ENCODE measurements at regions not wholly inside any gene's neighbourhood (a gene's known extent, or its start where the extent isn't known, plus 50 kb on each side); places are given as distances from the start of the nearest gene placed in this dataset.

GRCh38 chr10:111204838-111205237 lies 128.0 kb downstream of the ADRA2A start:
- no peak for DNase-seq

DNA sequence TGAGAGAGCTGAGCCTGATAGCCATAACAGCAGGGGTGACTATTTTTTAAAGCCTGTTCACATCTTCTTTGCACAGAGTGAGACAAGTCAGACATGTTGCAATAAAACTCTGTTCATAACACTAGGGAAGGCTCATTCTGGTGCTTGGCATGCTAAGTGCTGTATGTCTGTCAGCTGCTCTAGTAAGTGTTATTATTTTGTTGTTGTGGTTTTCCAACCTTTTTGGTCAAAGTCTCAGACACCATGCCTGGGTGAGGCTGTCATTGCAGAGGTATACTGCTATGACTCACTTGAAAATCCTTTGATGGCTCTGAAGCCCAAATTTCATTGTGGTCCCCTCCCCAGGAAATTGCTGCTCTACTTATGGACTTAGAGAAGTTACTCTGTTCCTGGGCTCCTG lies 129.7 kb downstream of the ADRA2A start:
- DNase-seq, result no peak

GRCh38 chr10:111207500-111207899 lies 130.7 kb downstream of the ADRA2A start:
- no peak for DNase-seq

- DNase-seq, result no peak
These were observed 132.1 kb downstream of the ADRA2A start for GRCh38 chr10:111208951-111209350.

DNA sequence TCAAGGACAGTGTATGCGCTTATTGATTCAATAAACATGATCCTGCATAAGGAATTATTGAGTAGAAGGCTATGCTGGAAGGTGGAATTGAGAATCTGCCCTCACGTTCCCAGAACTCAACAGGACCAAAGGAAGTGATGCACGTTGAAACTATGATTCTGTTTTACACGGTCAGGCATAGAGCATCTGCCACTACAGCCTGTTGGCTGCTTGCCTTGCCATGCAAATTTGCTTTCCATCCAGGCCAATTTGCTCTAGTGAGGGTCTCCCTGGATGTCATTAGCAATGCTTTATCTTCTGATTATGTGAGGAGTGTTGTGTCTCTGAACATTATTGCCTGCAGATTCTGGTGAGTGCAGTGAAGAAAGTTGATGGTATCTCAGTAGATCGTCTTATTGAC lies 132.9 kb downstream of the ADRA2A start:
- DNase-seq, result no peak

GRCh38 chr10:111211241-111211640 lies 134.4 kb downstream of the ADRA2A start:
- no peak for DNase-seq

DNA sequence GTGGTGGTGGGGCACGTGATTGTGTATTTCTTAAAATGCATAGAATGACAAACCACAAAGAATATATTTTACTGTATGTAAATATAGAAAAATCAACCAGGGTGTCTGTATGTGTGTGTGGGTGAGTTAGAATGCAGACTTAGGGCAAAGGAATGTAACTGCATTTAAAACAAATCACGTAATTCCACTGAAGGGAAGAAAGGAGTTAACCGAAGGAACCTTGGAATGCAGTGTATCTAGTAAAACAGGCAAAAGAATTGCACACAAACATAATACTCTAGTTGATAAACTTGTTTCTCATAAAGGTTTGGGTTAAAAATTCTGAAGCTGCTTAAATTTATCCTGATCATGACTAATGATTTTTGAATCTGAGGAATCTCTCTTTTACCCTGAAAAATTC lies 134.9 kb downstream of the ADRA2A start:
- peak; percentile 47 for DNase-seq

- DNase-seq, result no peak
These were observed 145.1 kb downstream of the ADRA2A start for GRCh38 chr10:111221682-111222480.

- no peak for DNase-seq
These were observed 146.1 kb downstream of the ADRA2A start for GRCh38 chr10:111222961-111223360.

DNA sequence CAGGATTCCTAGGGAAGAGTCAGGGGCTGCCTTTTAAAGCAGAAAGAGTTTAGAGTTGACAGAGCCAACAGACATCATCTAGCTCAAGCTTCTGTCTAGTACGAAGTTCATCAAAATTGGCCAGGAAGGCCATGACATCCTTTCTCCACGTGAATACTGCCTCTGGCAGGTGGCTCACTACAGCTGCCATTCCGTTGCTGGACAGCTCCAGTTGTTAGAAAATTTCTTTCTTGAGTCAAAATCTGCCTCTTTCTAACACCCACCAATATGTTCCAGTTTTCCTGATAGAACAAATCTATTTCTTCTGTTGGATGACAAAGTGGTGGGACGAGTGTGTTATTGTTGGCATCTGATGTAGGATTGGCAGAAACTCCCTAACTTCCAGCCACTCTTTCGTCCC lies 154.9 kb downstream of the ADRA2A start:
- DNase-seq, result no peak

GRCh38 chr10:111233439-111233838 lies 156.6 kb downstream of the ADRA2A start:
- no peak for DNase-seq

DNA sequence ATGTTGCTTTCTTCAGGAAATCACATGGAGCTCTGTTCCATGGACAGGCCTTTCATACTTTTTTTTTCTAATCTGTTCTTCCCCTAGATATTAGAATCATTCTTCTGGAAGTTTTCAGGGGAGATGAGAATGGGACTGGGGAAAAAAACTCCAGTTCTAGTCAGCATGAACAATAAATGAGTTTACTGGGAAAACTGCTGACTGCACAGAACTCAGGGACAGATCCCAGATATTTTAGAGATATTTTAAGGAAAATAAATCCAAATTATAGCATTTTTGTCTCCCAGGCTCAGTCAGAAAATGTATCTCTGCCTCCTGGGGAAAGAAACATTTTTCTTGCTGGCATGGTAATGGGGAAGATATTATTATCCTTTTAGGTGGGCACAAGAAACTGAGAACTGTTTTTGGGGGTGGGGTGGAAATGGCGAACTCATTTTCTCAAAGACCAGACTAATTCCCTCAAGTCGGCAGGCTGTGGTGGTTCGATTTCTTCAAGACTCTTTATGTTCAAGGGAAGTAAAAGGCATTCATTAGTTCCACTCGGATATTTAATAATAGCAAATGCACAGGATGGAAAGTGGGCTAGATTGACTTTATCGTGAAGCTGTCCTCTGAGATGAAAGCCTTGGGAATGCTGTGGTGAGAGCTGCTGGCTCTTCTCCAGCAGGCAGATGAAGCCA lies 157.5 kb downstream of the ADRA2A start:
- no peak for DNase-seq

DNA sequence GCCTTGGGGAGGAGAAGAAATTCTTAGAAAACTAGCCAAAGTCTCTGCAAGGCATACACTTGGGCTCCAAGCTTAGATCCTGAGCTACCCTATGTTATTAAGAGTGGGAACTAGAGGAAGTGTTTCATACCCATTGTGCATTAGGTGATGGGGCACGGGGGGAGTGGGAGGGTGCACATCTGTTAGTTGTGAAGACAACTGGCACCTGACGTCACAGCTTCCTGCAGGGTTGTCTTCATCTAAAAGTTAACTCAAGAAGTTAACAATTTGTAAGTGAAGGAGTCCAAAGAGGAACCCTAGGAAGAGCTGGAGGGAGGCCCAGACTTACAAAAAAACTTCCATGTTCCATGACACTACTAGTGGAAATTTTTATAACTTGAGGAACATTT lies 158.1 kb downstream of the ADRA2A start:
- DNase-seq, result no peak

DNA sequence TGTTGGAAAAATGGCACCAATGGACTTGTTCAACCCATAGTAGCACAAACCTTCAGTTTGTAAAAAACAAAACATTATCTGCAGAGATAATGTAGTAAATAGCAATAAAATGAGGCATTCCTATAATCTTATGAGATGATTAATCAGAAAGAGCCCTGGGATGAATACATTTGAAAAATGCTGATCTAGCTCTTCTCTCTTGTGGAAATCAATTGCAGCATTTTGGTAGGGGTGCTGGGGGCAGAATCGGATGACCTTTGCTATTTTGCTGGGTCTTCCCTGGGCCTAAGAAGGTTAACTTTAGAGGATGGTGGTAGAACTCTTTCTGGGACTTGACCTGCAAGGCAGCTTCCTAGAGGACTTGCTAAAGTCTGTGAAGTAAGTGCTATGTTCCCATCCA lies 163.5 kb downstream of the ADRA2A start:
- DNase-seq, result no peak

DNA sequence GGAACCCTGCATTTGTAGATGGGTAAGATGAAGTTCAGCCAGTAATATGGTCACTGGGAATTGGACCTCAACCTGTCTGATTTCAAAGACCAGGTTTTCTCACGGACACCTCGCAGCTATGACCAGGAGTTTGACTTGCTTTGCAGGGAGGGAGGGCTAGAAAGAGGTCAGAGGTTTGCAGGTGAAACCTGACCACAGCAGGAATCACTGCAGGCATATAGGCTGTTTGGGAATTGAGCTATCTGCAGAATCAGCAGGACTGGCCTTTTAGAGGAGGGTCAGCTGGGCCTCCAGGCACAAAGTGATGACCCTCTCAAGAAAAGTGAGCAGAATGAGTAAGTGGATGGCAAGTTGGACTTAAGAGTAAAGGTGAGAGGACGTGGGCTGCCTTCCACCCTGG lies 166.3 kb downstream of the ADRA2A start:
- no peak for DNase-seq

DNA sequence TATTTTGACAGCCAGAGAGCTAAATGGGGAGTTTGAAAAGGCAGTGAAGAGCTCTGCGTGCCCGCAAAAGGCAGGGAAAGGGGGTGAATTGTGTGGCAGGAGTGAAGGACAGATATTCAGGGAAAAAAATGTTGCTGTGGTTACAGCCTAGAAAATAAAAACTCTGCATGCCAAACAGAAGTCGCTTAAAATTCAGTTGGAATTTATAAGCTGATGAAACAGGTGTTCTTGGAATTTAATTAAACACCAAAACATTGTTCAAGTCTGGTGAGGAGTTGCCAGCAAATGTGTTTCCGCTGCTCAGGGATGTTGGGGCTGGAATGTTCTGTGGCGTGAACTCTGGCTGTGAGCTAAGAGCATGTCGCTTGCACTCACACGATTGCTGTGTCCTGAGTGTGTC lies 169.3 kb downstream of the ADRA2A start:
- no peak for DNase-seq

DNA sequence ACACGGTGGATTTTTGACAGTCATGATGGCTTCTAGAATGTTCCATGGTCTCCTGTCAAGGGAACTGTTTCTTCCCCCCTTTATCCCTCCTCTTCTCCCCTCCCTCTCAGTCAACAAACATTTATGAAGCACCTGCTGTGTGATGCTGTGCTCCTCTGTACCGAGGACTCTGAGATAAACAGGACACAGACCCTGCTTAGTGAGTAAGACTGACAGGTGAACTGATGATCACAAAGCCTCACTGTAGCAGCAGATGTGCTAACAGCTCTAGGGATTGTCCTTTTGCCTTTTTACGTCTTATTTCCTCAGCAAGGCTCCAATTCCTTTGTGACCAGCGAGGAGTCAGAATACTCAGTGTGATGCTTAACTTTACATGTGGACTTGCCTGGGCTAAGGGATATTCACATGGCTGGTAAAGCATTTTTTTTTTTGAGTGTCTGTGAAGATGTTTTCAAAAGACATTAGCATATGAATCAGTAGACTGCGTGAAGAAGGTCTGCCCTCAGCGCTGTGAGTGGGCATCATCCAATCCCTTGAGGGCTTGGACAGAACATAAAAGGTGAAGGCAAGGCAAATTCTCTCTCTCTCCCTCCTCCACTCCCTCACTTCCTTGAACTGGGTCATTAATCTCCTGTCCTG lies 170.1 kb downstream of the ADRA2A start:
- no peak for DNase-seq

GRCh38 chr10:111247781-111248389 lies 171.1 kb downstream of the ADRA2A start:
- peak; percentile 11 for DNase-seq

- DNase-seq, result no peak
These were observed 173.1 kb downstream of the ADRA2A start for GRCh38 chr10:111249925-111250324.

DNA sequence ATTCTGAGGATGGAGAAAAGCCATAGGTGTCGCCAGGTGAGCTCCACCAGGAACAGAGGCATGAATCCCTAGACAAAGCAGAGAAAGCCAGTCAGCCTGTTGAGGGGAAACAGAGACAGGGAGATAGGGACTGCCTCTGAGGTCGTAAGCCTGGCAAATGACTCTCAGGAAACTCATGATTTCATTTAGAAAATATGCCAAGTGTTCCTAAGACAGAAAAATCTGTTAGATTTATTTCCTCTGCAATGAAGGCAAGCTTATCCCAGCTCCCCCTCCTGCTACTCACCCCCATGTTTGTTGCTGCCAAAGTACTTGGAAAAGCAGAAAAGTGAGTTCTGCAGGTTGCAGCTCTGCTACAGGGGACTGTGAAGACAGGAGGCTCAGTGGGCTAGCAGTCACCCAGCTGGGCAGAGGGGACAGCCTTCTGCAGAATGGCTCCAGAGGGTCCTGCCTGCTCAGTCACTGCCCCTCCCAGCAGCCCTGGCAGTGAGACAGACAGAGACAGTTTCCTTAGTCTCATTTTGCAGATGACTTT lies 184.3 kb downstream of the ADRA2A start:
- DNase-seq, result peak; percentile 41

DNA sequence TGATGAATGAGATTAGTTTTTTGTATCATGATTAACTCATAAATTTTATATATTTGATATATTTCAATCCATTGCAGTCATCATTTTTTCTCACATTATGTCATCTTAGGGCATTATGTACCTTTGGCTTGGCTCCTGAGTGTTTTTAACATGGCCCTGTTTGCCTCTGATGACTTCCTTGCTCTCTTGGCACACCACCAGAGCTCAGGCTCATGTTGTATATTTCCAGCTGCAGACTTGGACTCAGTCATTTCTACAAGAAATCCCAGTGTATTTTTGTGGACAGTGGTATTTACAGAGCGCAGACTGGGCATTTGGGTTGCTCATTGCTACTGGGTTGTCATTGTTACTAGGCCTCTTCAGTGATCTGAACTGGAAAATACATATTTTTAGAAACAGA lies 188.5 kb downstream of the ADRA2A start:
- no peak for DNase-seq

- DNase-seq, result no peak
These were observed 189.3 kb downstream of the ADRA2A start for GRCh38 chr10:111266165-111266564.

GRCh38 chr10:111267673-111268072 lies 190.8 kb downstream of the ADRA2A start:
- no peak for DNase-seq

Measured in fibroblast of upper back skin (primary cell).